HG02870 (cell line): ENCODE measurements at regions not wholly inside any gene's neighbourhood (a gene's known extent, or its start where the extent isn't known, plus 50 kb on each side); places are given as distances from the start of the nearest gene placed in this dataset.
"Not testable (repeated sequence)": the region's sequence is repeated elsewhere in the genome, so short reads cannot be mapped to it uniquely, and the experiment has no call there.

Experiments used
- ATAC-seq: cut with Tn5 transposase; IDR thresholded peaks from one replicate; pipeline ENCODE4 v1.9.1; 2021; ENCODE audit warnings: mild to moderate bottlenecking, moderate library complexity; ENCODE audit not compliant: unreplicated experiment

DNA sequence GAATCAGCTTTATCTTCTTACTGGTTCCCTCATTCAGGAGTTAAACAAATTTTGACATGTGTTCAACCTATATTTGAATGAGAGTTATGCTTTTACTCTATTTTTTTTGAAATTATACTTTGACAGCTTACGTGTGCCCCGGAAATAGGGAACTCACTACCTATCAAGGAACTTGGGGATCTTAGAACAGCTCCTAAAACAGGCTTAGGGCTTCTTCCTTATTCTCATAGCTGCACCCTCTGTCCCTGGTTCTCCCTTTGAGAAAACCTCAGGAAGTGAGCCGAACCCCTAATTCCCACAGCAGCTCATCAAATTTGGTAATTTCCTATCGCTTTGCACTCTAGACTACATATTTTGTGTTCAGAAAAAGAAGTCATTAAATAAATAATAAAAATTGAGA is 81.2 kb upstream of the RUNX3 start:
- ATAC-seq, result no peak

DNA sequence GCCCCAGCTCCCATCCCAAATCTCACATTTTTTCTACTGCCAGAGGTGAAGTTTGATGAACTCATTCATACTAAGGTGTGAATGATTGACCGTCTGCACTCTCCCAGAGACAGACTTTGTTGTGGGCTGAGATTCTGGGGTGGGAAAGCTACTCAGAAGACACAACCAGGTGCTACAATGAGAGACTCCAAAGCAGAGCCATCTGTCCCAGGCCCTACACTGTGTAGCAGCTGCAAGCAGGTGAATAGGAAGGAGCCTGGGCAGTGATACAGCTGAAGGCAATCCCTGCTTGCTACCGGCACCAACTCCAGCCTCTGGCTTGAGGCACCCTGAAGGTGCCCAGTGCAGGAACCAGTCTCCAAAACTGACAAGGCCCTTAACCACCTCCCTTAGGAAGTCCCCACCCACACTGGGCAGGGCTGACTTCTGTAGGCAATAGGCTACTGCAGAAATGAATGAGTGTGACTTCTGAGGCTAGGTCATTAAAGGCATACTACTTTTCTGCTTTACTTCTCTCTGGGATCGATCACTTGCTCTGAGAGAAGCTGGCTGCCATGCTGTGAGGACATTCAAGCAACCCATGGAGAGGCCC is 79.7 kb upstream of the RUNX3 start:
- no peak for ATAC-seq

DNA sequence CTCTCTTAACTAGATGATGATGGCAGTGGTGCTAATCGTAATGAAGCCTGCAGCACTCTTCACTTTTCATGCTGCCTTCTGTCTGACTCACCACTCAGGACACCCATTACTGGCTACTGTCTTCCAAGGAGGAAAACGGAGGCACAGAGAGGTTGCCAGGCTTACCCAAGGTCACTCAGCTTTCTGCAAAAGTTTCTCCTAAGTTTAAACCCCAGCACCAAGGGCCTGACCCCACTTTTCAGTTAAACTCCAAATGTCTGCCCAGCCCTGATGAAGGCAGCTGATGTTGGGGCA is 78.1 kb upstream of the RUNX3 start:
- ATAC-seq, result no peak

DNA sequence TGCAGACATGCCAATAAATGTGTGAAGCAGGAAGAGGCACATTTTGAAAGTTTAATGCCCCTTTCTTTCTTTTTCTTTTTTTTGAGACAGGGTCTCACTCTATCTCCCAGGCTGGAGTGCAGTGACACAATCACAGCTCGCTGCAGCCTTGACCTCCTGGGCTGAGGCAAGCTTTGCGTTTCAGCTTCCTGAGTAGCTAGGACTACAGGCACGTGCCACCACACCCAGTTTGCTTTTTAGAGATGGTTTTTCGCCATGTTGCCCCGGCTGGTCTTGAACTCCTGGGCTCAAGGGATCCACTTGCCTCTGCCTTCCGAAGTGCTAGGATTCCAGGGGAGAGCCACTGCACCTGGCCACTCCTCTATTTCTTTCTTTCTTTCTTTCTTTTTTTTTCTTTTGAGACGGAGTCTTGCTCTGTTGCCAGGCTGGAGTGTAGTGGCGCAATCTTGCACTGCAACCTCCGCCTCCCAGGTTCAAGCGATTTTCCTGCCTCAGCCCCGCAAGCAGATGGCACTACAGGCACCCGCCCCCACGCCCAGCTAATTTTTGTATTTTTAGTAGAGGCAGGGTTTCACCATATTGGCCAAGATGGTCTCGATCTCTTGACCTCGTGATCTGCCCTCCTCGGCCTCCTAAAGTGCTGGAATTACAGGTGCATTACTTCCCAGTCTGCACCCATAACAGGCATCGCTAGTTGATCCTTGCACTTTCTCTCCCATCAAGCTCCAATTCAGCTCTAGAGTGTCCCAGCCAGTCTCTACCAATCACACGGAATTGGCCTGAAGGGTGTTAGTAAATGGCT is 77.5 kb upstream of the RUNX3 start:
- ATAC-seq, result not testable (repeated sequence)

DNA sequence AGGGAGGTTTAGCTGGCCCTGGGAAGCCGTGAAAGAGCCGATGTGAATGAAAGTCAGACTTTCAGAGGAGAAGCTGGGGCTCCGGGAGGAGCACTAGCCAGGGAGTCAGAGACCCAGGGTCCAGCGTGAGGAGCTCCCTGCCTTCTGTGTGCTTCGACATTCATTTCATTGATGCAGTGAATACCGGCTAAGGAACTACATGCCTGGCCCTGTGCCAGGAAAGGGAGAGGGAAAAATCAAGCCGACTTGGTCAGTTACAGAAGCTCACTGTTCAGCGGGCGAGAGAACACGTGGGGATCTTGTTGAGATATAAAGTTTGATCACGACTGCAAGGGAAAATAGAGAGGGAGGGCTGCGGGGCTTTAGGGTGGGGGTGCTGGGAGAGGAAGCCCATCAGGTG is 76.7 kb upstream of the RUNX3 start:
- no peak for ATAC-seq

DNA sequence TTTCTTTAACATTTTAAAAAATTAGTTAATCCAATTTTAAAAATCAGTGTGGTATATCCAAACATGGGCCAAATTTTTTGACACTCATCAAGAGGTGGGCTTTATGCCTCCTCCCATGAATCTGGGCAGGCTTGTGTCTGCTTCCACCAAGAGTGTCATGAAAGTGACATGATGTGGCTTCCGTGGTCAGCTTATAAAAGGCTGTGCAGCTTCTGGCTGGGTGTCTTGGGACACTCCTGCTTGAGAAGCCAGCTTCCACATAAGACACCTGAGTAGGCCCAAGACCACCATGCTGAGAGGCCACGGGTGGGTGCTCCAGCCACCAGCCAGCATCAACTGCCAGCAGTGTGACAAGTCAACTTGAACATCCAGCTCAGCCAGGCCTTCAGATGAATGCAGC is 74.3 kb upstream of the RUNX3 start:
- no peak for ATAC-seq

DNA sequence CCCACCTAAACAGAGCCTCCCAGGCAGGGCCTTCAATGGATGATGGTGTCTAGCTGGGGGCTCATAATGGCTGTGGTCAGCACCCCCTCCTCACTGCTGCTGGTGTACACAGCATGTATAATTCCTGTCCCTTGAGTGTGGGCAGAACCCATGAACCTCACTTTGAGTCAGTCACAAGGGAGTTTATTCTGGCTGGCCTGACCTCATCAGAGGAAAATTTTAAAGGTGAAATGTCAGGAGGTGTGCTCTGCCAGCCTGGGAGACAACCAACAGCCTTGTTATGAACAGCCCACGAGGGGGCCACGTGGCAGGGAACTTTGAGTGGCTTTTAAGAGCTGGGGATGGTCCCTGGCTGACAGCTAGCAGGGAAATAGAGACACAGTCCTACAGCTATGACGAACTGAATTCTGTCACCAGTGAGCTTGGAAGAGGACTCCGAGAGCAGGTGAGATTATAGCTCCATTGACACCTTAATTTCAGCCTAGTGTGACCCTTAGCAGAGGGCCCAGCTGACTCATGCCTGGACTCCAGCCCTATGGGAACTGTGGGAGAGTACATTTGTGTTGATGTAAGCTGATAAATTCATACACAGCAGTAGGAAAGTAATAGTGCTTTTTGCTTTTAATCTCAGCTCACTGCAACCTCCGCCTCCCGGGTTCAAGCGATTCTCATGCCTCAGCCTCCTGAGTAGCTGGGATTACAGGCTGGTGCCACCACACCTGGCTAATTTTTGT is 73.5 kb upstream of the RUNX3 start:
- no peak for ATAC-seq

DNA sequence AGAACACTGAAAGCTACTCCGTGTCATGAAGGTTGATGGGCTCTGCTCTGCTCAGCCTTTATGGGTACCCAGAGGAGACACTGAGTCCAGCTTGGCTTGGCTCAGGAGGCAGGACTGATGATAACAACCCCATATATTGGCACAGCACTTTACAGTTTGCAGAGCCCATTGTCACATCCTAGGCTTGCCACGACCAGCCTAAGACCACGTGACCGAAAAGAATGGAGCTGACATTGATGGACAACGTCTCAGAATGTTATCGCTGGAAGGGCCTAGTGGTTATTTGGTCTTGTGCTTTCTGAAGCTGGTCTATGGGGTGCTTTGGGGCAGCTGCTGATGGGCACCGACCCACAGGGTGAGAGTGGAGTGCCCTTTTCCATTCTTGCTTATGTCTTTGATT is 72.9 kb upstream of the RUNX3 start:
- no peak for ATAC-seq

DNA sequence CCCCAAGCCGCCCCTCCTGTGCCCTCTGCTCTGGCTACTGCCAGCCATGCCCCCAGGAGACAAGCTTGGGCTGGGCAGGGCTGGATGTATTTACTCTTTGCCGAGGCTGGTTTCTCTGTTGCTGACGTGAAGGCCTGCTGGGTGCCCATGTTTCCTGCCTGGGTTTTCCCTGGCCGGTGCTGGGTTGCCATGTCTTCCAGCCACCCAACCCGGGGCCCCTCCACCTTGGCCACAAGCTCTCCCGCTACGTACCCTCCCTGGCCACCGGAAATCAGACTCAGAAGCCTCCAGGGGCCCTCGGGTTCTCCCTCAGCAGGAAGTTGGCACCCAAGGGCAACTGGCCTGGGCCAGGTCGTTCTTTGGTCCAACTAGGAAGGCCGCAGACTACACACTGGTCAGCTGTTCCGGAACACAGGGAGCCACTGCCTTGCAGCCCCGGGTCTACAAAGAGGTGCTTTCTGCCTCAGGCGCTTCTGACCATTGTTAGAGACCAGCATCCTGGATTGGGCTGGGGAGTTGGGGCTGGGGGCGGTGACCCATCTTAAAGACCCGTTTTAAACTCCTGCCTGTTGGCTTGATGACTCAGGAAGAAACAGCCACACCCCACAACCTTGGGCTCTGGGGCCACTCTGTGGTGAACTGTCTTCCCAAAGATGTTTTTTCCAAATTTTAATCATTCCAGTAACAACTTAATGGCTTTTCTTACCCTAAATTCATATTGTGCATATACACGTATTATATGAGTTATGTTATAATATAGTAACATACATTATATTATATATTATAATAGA is 71.2 kb upstream of the RUNX3 start:
- no peak for ATAC-seq

DNA sequence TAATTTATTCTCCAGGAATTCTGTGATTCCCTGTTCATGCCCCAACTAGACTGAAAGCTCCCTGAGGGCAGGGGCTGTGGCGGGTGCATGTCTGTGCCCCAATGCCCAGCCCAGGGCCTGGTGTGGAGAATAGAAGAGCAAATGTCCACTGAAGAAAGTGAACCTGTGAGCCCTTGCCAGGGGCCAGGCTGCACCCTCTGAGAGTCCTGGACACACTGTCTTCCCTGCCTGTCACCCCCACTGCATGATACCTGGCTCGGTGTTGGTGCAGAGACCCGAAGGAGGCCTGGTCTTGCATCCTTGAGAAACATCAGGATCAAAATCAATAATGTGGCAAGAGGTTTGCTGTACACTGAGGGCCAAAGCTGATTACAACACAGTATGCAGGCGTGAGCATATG is 69.8 kb upstream of the RUNX3 start:
- ATAC-seq, result no peak

DNA sequence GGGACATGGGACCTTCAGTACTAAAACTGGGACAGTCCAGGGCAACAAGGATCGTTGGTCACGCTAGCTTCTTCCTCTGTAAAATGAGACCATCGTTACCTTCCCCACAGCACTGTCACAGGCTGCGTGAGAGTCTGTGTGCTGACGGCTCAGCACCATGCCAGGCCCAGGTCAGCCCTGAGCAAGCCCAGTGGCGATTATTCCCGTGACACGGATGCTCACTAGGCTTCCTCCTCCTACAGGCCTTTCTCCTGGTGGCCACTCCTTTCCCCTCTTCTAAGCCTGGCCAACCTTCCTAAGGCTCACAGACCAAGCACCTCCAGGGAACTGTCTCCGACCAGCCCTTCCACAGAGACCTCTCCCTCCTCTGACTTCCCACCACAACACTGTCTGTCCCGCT is 69.3 kb upstream of the RUNX3 start:
- no peak for ATAC-seq

DNA sequence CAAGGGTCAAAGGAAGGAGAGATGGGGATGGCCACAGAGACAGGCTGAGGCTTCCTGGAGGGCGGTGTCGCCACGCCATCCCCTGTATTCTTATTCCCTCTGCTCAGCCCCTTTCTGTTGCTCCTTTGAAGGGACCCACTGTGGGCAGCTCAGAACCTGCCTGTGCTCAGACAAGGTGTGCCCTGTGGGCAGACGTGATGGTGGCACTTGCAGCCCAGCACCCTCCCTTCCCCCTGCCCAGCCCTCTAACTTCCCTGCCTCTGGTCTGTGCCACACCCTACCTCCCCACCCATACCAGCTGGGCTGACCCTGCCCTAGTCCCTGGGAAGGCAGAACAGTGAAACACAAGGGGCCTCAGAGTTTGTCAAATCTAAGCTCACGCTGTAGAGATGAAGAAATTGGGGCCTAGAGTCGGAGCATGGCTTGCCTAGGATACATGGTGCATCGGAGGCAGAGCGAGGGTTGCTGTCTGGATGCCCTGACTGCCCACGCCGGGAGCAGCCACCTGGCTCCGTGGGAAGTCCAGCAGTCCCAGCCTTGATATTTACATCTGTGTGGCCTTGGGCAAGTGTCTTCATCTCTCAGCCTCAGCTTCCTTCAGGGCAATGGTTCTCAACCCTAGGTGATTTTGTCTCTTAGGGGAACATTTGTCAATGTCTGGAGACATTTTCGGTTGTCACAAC is 68.6 kb upstream of the RUNX3 start:
- ATAC-seq, result no peak

DNA sequence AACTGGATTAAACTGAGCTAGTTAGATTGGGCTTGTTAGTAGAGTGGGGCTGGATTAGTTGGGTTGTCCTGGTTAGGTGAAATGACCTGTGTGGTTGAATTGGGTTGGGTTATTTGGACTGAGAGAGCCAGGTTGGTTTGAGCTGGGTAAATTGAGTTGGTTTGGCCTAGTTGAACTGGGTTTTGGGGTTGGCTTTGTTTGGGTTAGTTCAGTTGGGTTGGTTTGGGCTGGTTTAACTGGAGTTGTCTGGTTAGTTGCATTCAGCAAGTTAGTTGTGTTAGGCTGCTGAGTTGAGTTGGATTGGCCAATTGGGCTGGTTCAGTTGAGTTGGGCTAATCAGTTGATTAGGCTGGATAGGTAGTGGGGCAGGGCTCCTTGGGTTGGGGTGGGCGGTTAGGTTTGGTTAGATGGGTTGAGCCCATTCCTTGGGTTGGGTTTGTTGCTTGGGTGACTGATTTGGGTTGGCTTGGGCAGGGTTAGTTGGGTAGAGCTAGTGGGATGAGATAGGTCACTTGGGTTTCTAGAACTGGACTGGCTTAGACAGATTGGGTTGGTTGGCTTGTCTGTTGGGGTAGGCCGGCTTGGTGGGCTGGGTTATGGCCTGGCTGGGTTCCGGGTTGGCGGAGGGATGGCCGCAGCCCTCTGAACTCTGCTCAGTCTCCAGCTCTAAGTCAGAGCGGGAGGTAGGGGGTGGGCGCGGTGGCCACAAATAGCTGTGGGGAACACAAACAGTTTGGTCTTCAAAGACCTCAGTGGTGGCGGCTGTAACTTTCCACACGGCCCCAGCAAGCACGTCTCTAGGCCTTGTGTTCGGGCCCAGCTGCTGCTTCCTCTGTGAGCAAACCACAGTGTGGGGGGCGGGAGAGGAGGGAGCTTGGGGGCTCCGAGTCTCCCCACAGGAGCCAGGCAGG is 67.2 kb upstream of the RUNX3 start:
- no peak for ATAC-seq

DNA sequence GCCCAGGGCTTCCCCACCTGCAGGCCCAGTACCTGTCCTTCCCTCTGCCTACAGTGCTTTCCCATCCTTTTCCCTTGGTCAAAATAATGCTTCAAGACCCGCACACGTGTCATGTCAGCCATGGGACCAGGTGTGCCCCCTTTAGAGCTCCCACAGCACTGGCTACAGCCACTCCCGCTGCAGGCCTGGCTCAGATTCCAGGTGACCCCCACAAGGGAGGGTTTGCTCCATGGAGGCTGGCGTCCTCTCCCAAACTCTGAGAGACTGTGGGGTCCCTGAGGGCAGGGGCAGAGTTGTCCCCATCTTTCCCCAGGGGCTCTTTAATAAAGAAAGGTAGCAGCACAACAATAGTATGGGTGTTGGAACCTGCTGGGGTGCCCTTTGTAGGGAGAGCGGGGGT is 66.4 kb upstream of the RUNX3 start:
- ATAC-seq, result no peak

DNA sequence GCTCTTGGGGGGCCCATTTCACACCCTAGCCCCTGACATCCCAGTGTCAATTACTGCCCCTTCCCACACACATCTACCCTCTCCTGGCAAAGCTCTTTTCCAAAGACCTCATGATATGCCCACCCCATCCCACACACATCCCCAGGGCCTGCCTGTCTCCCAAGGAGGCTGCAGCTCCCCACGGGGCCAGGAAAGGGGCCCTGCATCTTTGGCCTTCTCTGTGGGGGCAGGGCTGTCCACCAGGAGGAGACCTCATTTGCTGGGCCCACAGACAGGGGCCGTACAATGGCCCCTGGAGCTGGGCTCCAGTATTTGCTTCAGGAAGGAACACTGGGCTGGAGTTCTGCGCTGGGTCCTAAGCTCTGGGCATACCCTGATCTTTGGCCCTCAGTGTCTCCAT is 65.6 kb upstream of the RUNX3 start:
- no peak for ATAC-seq

DNA sequence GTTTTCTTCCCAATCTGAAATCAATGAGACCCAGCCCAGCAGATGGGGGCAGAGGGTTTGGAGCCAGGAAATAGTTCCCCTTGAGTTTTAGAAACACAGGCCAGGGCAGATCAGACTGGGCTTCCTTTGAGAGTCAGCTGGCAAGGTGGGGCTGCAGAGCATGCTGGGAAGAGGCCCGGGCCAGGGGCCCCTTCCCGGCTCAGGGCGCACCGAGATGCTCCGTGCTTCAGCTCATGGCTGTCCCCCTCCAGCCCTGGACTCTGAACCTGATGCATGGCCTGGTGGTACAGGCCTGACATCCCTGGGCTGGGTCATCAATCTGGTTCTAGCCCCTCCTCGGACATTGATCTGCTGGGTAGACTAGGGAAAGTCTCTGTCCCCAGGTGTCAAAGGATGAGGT is 65.1 kb upstream of the RUNX3 start:
- no peak for ATAC-seq

DNA sequence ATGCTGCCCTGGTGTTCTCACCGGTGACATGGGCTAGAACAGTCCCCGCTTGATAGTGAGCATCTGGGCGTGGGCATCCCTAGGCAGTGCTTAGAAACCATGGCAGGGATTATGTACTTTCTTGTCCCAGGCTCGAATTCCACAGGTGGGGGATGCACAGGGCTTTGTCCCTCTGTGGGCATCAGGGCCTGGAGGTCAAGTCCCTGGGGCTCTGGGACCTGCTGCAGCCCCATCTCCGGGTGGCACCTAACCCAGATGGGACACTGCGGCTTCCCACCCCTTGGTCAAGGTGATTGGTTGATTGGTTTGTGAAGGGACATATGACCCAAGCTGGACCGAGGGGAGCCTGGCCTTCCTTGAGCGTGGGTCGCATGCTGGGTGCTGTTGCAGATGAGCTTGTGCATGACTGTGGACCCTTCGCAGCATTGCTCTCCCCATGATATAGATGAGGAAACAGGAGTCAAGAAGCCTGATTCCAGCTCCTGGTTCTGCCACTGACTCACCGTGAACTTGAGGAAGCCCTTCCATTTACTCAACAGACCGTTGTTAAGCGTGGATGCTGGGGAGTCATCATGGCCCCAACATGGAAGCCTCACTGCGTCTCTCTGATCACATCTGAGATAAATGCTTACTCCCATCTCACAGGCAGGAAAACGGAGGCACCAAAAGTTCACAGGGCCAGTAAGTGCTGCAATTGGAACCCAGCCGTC is 64.0 kb upstream of the RUNX3 start:
- no peak for ATAC-seq

DNA sequence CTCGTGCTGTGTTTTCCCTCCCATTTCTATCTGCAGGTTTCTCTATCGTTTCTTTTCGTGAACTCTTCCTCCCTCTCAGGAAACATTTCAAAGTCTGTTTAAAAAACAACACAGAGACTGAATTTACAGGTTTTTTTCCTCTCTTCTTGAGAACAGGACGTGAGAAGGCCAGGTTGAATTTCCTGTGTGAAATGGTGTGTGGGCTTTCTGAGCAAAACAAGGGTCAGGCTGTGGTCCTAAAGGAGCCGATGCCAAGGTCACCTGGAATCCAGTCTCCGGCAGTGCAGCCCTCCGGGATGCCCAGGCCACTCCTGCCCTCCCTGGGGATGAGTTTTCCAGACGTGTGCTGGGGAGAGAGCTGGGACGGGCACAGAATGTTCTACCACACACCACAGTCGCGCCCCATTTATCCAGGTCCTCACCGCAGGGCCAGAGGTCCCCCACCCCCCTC is 62.7 kb upstream of the RUNX3 start:
- ATAC-seq, result no peak

DNA sequence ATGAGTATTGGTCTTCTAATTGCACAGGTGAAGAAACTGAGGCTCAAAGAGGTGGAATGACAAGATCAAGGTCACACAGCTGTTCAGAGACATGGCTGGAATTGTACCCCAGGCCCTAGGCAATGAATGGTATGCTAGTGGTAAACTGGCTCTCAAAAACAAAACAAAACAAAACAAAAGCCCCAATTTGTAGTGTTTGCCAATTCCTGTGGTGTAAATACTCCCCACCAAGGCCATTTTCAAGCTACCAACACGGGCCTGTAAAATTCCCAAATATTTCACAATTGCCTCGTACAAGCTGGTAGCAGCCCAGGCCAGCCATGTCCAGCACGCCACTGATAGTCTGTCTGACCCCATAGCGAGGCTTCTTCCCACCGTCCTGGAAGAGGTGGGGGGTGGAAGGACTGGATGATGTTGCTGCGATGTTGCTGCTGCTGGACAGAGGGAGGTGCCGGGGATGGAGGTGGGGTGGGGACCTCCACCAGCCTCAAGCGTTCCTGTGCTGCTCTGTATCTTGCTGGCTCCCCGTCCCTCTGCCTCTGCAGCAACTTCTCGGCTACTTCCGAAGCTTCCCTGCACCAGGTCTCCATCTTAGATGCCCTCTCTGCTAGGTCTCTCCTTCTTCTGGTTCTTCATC is 62.2 kb upstream of the RUNX3 start:
- no peak for ATAC-seq
